HCT116 (cell line): ENCODE measurements at regions not wholly inside any gene's neighbourhood (a gene's known extent, or its start where the extent isn't known, plus 50 kb on each side); places are given as distances from the start of the nearest gene placed in this dataset.

ENCODE experiments used
- CBX3 ChIP-seq: IDR thresholded peaks from 2 replicates; pipeline ENCODE4 v1.6.1; 2012; ENCODE audit warnings: low read depth
- EGR1 ChIP-seq: IDR thresholded peaks from 2 replicates; pipeline ENCODE4 v1.6.1; 2012; ENCODE audit warnings: low read depth
- EZH2 ChIP-seq: fragments of 200-600 bp; sonication (generic); IDR thresholded peaks from 2 replicates; pipeline ENCODE4 v1.6.1; 2017; ENCODE audit warnings: antibody characterized with exemption, mixed run types
- EZH2phosphoT487 ChIP-seq: fragments of 200-600 bp; IDR thresholded peaks from 2 replicates; pipeline ENCODE4 v1.6.1; 2018; ENCODE audit warnings: antibody characterized with exemption, borderline replicate concordance
- FOSL1 ChIP-seq: IDR thresholded peaks from 2 replicates; pipeline ENCODE4 v1.6.1; 2012; ENCODE audit warnings: low read depth
- JUND ChIP-seq: IDR thresholded peaks from 2 replicates; pipeline ENCODE4 v1.6.1; 2012
- POLR2A ChIP-seq: IDR thresholded peaks from 2 replicates; pipeline ENCODE4 v1.7.0; 2011; ENCODE audit warnings: borderline replicate concordance; ENCODE audit not compliant: insufficient read depth, insufficient read length; ENCODE audit errors: extremely low read depth
- POLR2AphosphoS5 ChIP-seq: IDR thresholded peaks from 2 replicates; pipeline ENCODE4 v1.6.1; 2011; ENCODE audit warnings: mild to moderate bottlenecking, low read depth, low read length, moderate library complexity
- SIN3A ChIP-seq: IDR thresholded peaks from 2 replicates; pipeline ENCODE4 v1.6.1; 2012; ENCODE audit warnings: low read depth
- SP1 ChIP-seq: IDR thresholded peaks from 2 replicates; pipeline ENCODE4 v1.6.1; 2012; ENCODE audit warnings: low read depth
- SRF ChIP-seq: IDR thresholded peaks from 2 replicates; pipeline ENCODE4 v1.6.1; 2012; ENCODE audit warnings: low read depth
- YY1 ChIP-seq: IDR thresholded peaks from 2 replicates; pipeline ENCODE4 v1.6.1; 2011; ENCODE audit warnings: low read length, low read depth, moderate library complexity, mild to moderate bottlenecking; ENCODE audit not compliant: insufficient replicate concordance; ENCODE audit errors: extremely low read depth
- ZNF274 ChIP-seq: fragments of 200-500 bp; sonication (Bioruptor generic); IDR thresholded peaks from 2 replicates; pipeline ENCODE4 v1.6.1; 2014; ENCODE audit warnings: mild to moderate bottlenecking, low read depth, low read length, inconsistent platforms
- TF ChIP-seq, protein P1 (sequence below), 3 experiments: fragments of 200-600 bp in 1 of 3; sonication (generic) in 1 of 3; IDR thresholded peaks in 2 of 3; conservative IDR thresholded peaks in 1 of 3; 2 replicates each; pipeline ENCODE4 v1.5.1; 2012 to 2017; ENCODE audit warnings: low read depth in 2 of 3, low read length in 2 of 3, antibody characterized with exemption in 1 of 3, borderline replicate concordance in 1 of 3, control low read depth in 1 of 3, mild to moderate bottlenecking in 1 of 3, mixed read lengths in 1 of 3, mixed run types in 1 of 3, moderate library complexity in 1 of 3; ENCODE audit not compliant: insufficient read depth in 1 of 3

DNA sequence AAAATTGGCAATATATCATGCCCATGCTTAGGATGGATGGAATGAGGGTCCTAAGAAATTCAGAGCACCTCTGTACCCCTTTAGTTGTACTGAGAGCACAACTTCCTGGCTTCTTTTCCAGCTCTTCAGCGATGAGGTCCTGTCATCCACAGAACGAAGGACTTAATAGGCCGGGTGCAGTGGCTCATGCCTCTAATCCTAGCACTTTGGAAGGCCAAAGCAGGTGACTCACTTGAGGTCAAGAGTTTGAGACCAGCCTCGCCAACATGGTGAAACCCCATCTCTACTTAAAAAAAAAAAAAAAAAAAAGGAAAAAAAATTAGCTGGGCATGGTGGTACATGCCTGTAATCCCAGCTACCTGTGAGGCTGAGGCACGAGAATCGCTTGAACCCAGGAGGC lies 125.3 kb upstream of the BMAL1 start:
- TF ChIP-seq JUND (no peak), EZH2 (no peak), SRF (no peak), POLR2A (no peak), SP1 (no peak), POLR2AphosphoS5 (no peak), EZH2phosphoT487 (no peak), CBX3 (no peak), SIN3A (no peak), ZNF274 (no peak), FOSL1 (no peak), YY1 (no peak), EGR1 (no peak)
- TF ChIP-seq, protein P1, sequence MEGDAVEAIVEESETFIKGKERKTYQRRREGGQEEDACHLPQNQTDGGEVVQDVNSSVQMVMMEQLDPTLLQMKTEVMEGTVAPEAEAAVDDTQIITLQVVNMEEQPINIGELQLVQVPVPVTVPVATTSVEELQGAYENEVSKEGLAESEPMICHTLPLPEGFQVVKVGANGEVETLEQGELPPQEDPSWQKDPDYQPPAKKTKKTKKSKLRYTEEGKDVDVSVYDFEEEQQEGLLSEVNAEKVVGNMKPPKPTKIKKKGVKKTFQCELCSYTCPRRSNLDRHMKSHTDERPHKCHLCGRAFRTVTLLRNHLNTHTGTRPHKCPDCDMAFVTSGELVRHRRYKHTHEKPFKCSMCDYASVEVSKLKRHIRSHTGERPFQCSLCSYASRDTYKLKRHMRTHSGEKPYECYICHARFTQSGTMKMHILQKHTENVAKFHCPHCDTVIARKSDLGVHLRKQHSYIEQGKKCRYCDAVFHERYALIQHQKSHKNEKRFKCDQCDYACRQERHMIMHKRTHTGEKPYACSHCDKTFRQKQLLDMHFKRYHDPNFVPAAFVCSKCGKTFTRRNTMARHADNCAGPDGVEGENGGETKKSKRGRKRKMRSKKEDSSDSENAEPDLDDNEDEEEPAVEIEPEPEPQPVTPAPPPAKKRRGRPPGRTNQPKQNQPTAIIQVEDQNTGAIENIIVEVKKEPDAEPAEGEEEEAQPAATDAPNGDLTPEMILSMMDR (IDR thresholded peaks at IDR 0.05 in 2 of 3, conservative IDR thresholded peaks at IDR 0.05 in 1 of 3; ENCODE audit: borderline replicate concordance in 1 of 3, insufficient read depth in 1 of 3, low read depth in 2 of 3, low read length in 2 of 3) = no peak
